Neural cell (in vitro differentiated cells): ENCODE measurements at regions not wholly inside any gene's neighbourhood (a gene's known extent, or its start where the extent isn't known, plus 50 kb on each side); places are given as distances from the start of the nearest gene placed in this dataset.

Experiments
- H2AFZ ChIP-seq: fragments of 200-600, 300-800 bp; sonication (generic), shearing (Covaris generic); 2 replicates; pipeline ENCODE4 v1.6.0; 2014; ENCODE audit warnings: low read depth, mild to moderate bottlenecking, antibody characterized with exemption, low read length, moderate library complexity
- H3F3A ChIP-seq: fragments of 200-600 bp; shearing (Covaris generic); 2 replicates; pipeline ENCODE4 v1.6.1; 2016; ENCODE audit warnings: mild to moderate bottlenecking, moderate library complexity, mixed read lengths, antibody characterized with exemption, low read length; ENCODE audit not compliant: insufficient read depth, poor library complexity, severe bottlenecking
- H3K27ac ChIP-seq: fragments of 200-600, 300-800 bp; sonication (generic), shearing (Covaris generic); 2 replicates; pipeline ENCODE4 v1.5.1; 2014; ENCODE audit warnings: mild to moderate bottlenecking, low read length, moderate library complexity
- H3K27me3 ChIP-seq: fragments of 300-800, 200-600 bp; sonication (generic), shearing (Covaris generic); 2 replicates; pipeline ENCODE4 v1.6.0; 2014; ENCODE audit warnings: mild to moderate bottlenecking, low read depth, low read length, moderate library complexity; ENCODE audit not compliant: insufficient read depth
- H3K36me3 ChIP-seq: fragments of 300-800, 200-600 bp; sonication (generic), shearing (Covaris generic); 2 replicates; pipeline ENCODE4 v1.5.1; 2014; ENCODE audit warnings: mild to moderate bottlenecking, antibody characterized with exemption, low read length, moderate library complexity; ENCODE audit not compliant: insufficient read depth
- H3K4me2 ChIP-seq: fragments of 300-800, 200-600 bp; sonication (generic), shearing (Covaris generic); 2 replicates; pipeline ENCODE4 v1.6.0; 2014; ENCODE audit warnings: mild to moderate bottlenecking, low read length
- H3K4me3 ChIP-seq: fragments of 300-800, 200-600 bp; sonication (generic), shearing (Covaris generic); 2 replicates; pipeline ENCODE4 v1.5.1; 2014; ENCODE audit warnings: mild to moderate bottlenecking, low read length, moderate library complexity
- H3K79me2 ChIP-seq: fragments of 200-600 bp; shearing (Covaris generic); replicated peaks from 2 replicates; pipeline ENCODE4 v1.6.0; 2014; ENCODE audit warnings: mild to moderate bottlenecking, low read length, moderate library complexity; ENCODE audit not compliant: insufficient read depth
- H3K9ac ChIP-seq: fragments of 300-800, 200-600 bp; sonication (generic), shearing (Covaris generic); 2 replicates; pipeline ENCODE4 v1.6.1; 2016; ENCODE audit warnings: mild to moderate bottlenecking, low read length, mixed read lengths
- H3K9me2 ChIP-seq: fragments of 200-600 bp; shearing (Covaris generic); 2 replicates; pipeline ENCODE4 v1.6.1; 2016; ENCODE audit warnings: mild to moderate bottlenecking, low read length, mixed read lengths; ENCODE audit not compliant: insufficient read depth
- H3K9me3 ChIP-seq: fragments of 200-600, 300-800 bp; sonication (generic), shearing (Covaris generic); 2 replicates; pipeline ENCODE4 v1.6.1; 2016; ENCODE audit warnings: mild to moderate bottlenecking, mixed run types, low read length, moderate library complexity, mixed read lengths
- H4K20me1 ChIP-seq: fragments of 200-600 bp; shearing (Covaris generic); 2 replicates; pipeline ENCODE4 v1.6.1; 2016; ENCODE audit warnings: mild to moderate bottlenecking, mixed run types; ENCODE audit not compliant: insufficient read depth
- CTCF ChIP-seq: fragments of 450-650 bp; IDR thresholded peaks from 2 replicates; pipeline ENCODE4 v1.5.1; 2014; ENCODE audit warnings: antibody characterized with exemption, mild to moderate bottlenecking, moderate library complexity; ENCODE audit not compliant: poor library complexity, severe bottlenecking
- EP300 ChIP-seq: fragments of 450-650 bp; conservative IDR thresholded peaks from 2 replicates; pipeline ENCODE4 v1.6.1; 2014; ENCODE audit warnings: antibody characterized with exemption, mild to moderate bottlenecking, moderate library complexity; ENCODE audit not compliant: poor library complexity, severe bottlenecking
- EZH2 ChIP-seq: fragments of 200-600, 300-800 bp; shearing (Covaris generic), sonication (generic); IDR thresholded peaks from 2 replicates; pipeline ENCODE4 v1.6.1; 2014; ENCODE audit warnings: antibody characterized with exemption, low read length, borderline replicate concordance, mild to moderate bottlenecking; ENCODE audit not compliant: insufficient read depth, poor library complexity, severe bottlenecking
- MXI1 ChIP-seq: fragments of 450-650 bp; conservative IDR thresholded peaks from 2 replicates; pipeline ENCODE4 v1.6.1; 2014; ENCODE audit warnings: antibody characterized with exemption, mild to moderate bottlenecking; ENCODE audit not compliant: poor library complexity, severe bottlenecking
- POLR2AphosphoS5 ChIP-seq: IDR thresholded peaks from 2 replicates; pipeline ENCODE4 v1.6.1; 2012
- RAD21 ChIP-seq: fragments of 450-650 bp; conservative IDR thresholded peaks from 2 replicates; pipeline ENCODE4 v1.6.1; 2014; ENCODE audit warnings: antibody characterized with exemption, mild to moderate bottlenecking, moderate library complexity
- REST ChIP-seq: IDR thresholded peaks from 2 replicates; pipeline ENCODE4 v1.6.1; 2012; ENCODE audit warnings: borderline replicate concordance
- SMC3 ChIP-seq: fragments of 450-650 bp; conservative IDR thresholded peaks from 2 replicates; pipeline ENCODE4 v1.6.1; 2014; ENCODE audit warnings: antibody characterized with exemption, mild to moderate bottlenecking, moderate library complexity; ENCODE audit not compliant: poor library complexity
- TAF1 ChIP-seq: IDR thresholded peaks from 2 replicates; pipeline ENCODE4 v1.6.1; 2012; ENCODE audit warnings: low read depth

GRCh38 chr1:214967865-214968575, 114.5 kb upstream of the KCNK2 start:
- TF ChIP-seq REST (no peak), POLR2AphosphoS5 (no peak), CTCF (no peak)
- no peaks in the 10 kb centered on the region for H3K27me3 ChIP-seq

GRCh38 chr1:214970016-214970415, 112.5 kb upstream of the KCNK2 start:
- TF ChIP-seq REST (no peak), RAD21 (no peak), SMC3 (no peak), CTCF (no peak), EP300 (no peak), MXI1 (no peak), EZH2 (no peak), POLR2AphosphoS5 (no peak), TAF1 (no peak)
- Histone ChIP-seq H3K9me3 (no peaks in the 10 kb centered on the region), H3K36me3 (no peaks in the 10 kb centered on the region), H2AFZ (no peak overlapping the region), H4K20me1 (no peaks in the 10 kb centered on the region), H3K4me2 (no peak overlapping the region), H3F3A (no peaks in the 10 kb centered on the region), H3K9ac (no peak overlapping the region), H3K27me3 (no peaks in the 10 kb centered on the region), H3K79me2 (no peaks in the 10 kb centered on the region), H3K9me2 (no peaks in the 10 kb centered on the region), H3K4me3 (no peak overlapping the region), H3K27ac (no peak overlapping the region)

More at GRCh38 chr1:214967865-214968575, 114.5 kb upstream of the KCNK2 start:
- H3K4me2 ChIP-seq = no peak overlapping the region
- no peaks in the 10 kb centered on the region for H3K9me2 ChIP-seq
- H3K9ac ChIP-seq = no peak overlapping the region
- H4K20me1 ChIP-seq = no peaks in the 10 kb centered on the region
- H2AFZ ChIP-seq = no peak overlapping the region
- no peaks in the 10 kb centered on the region for H3K36me3 ChIP-seq
- no peak overlapping the region for H3K4me3 ChIP-seq
- no peaks in the 10 kb centered on the region for H3K9me3 ChIP-seq
- no peaks in the 10 kb centered on the region for H3F3A ChIP-seq
- no peak overlapping the region for H3K27ac ChIP-seq
- H3K79me2 ChIP-seq = no peaks in the 10 kb centered on the region
